Caki2 (cell line): ENCODE measurements at regions not wholly inside any gene's neighbourhood (a gene's known extent, or its start where the extent isn't known, plus 50 kb on each side); places are given as distances from the start of the nearest gene placed in this dataset.

ENCODE experiments used
- DNase-seq: peaks from one replicate; pipeline ENCODE4 v3.0.0-alpha.2; 2015; ENCODE audit warnings: low read depth
- in situ Hi-C: cut with HindIII; loops from 2 replicates; pipeline ENCODE4 v1.10.0; 2016; ENCODE audit warnings: low sequenced_read_pairs, low pct_unique_long_range_greater_than_20kb, mixed read lengths

GRCh38 chr16:86755571-86756006 lies 177.2 kb downstream of the FOXL1 start:
- in situ Hi-C loops = no loop called here
- DNase-seq = no peak

- no peak for DNase-seq
- in situ Hi-C loops = no loop called here
Measured at GRCh38 chr16:86756882-86757703, 178.7 kb downstream of the FOXL1 start.

- in situ Hi-C loops = no loop called here
- no peak for DNase-seq
Measured at GRCh38 chr16:86757704-86758040, 179.3 kb downstream of the FOXL1 start.

- DNase-seq = no peak
- in situ Hi-C loops = no loop called here
Measured at GRCh38 chr16:86758932-86759331, 180.6 kb downstream of the FOXL1 start.

GRCh38 chr16:86761111-86762031 lies 183.0 kb downstream of the FOXL1 start:
- in situ Hi-C loops = no loop called here
- peak; percentile 32 for DNase-seq

GRCh38 chr16:86762095-86762494 lies 183.7 kb downstream of the FOXL1 start:
- no peak for DNase-seq
- in situ Hi-C loops = no loop called here

- DNase-seq = no peak
- in situ Hi-C loops = no loop called here
Measured at GRCh38 chr16:86763819-86764218, 185.5 kb downstream of the FOXL1 start.

- DNase-seq = no peak
- in situ Hi-C loops = no loop called here
Measured at GRCh38 chr16:86764551-86764950, 186.2 kb downstream of the FOXL1 start.

GRCh38 chr16:86765389-86766026 lies 187.2 kb downstream of the FOXL1 start:
- in situ Hi-C loops = no loop called here
- no peak for DNase-seq

GRCh38 chr16:86766700-86767099 lies 188.4 kb downstream of the FOXL1 start:
- in situ Hi-C loops = no loop called here
- no peak for DNase-seq

- in situ Hi-C loops = no loop called here
- DNase-seq = peak; percentile 89
Measured at GRCh38 chr16:86768228-86768791, 190.0 kb downstream of the FOXL1 start.

GRCh38 chr16:86768999-86769398 lies 190.7 kb downstream of the FOXL1 start:
- in situ Hi-C loops = no loop called here
- peak; percentile 81 for DNase-seq

- in situ Hi-C loops = no loop called here
- no peak for DNase-seq
Measured at GRCh38 chr16:86771506-86772460, 193.4 kb downstream of the FOXL1 start.

- DNase-seq = peak; percentile 98
- in situ Hi-C loops = no loop called here
Measured at GRCh38 chr16:86772671-86773353, 194.5 kb downstream of the FOXL1 start.

- in situ Hi-C loops = no loop called here
- DNase-seq = no peak
Measured at GRCh38 chr16:86773354-86773715, 195.0 kb downstream of the FOXL1 start.

GRCh38 chr16:86774931-86775330 lies 196.6 kb downstream of the FOXL1 start:
- in situ Hi-C loops = no loop called here
- DNase-seq = no peak

GRCh38 chr16:86775511-86775921 lies 197.2 kb downstream of the FOXL1 start:
- in situ Hi-C loops = no loop called here
- DNase-seq = no peak
